HS-27A (cell line): ENCODE measurements at regions not wholly inside any gene's neighbourhood (a gene's known extent, or its start where the extent isn't known, plus 50 kb on each side); places are given as distances from the start of the nearest gene placed in this dataset.

ENCODE experiments used
- DNase-seq: peaks from one replicate; pipeline ENCODE4 v3.0.0-alpha.2; 2012; ENCODE audit warnings: low read depth, missing footprints

GRCh38 chr16:73189136-73189535 is 141.2 kb upstream of the ZFHX3 start:
- DNase-seq: no peak

GRCh38 chr16:73186752-73187601 is 139.0 kb upstream of the ZFHX3 start:
- no peak for DNase-seq

GRCh38 chr16:73185737-73186136 is 137.8 kb upstream of the ZFHX3 start:
- no peak for DNase-seq

GRCh38 chr16:73183611-73184092 is 135.7 kb upstream of the ZFHX3 start:
- DNase-seq: no peak

- no peak for DNase-seq
These were observed 131.9 kb upstream of the ZFHX3 start for GRCh38 chr16:73179705-73180331.

- DNase-seq: no peak
These were observed 129.9 kb upstream of the ZFHX3 start for GRCh38 chr16:73177729-73178295.

GRCh38 chr16:73176577-73177013 is 128.7 kb upstream of the ZFHX3 start:
- DNase-seq: peak; percentile 59

GRCh38 chr16:73172973-73173709 is 125.2 kb upstream of the ZFHX3 start:
- no peak for DNase-seq

GRCh38 chr16:73172241-73172972 is 124.5 kb upstream of the ZFHX3 start:
- peak; percentile 42 for DNase-seq

GRCh38 chr16:73171901-73172240 is 123.9 kb upstream of the ZFHX3 start:
- no peak for DNase-seq

GRCh38 chr16:73171380-73171779 is 123.5 kb upstream of the ZFHX3 start:
- DNase-seq: no peak

- no peak for DNase-seq
These were observed 122.7 kb upstream of the ZFHX3 start for GRCh38 chr16:73170612-73171038.

GRCh38 chr16:73166947-73167550 is 119.1 kb upstream of the ZFHX3 start:
- DNase-seq: no peak

GRCh38 chr16:73166441-73166851 is 118.5 kb upstream of the ZFHX3 start:
- DNase-seq: no peak

GRCh38 chr16:73163238-73163815 is 115.4 kb upstream of the ZFHX3 start:
- DNase-seq: no peak

GRCh38 chr16:73161977-73162376 is 114.0 kb upstream of the ZFHX3 start:
- DNase-seq: no peak

- no peak for DNase-seq
These were observed 111.4 kb upstream of the ZFHX3 start for GRCh38 chr16:73159296-73159695.

- no peak for DNase-seq
These were observed 109.9 kb upstream of the ZFHX3 start for GRCh38 chr16:73157861-73158260.

GRCh38 chr16:73154063-73154870 is 106.3 kb upstream of the ZFHX3 start:
- no peak for DNase-seq
